CD4-positive, alpha-beta T cell treated with Interleukin-4 for 1 hour (primary cell): ENCODE measurements at regions not wholly inside any gene's neighbourhood (a gene's known extent, or its start where the extent isn't known, plus 50 kb on each side); places are given as distances from the start of the nearest gene placed in this dataset.
"Not testable (repeated sequence)": the region's sequence is repeated elsewhere in the genome, so short reads cannot be mapped to it uniquely, and the experiment has no call there.

ENCODE experiments used
- DNase-seq, 2 donors: peaks; one replicate each; pipeline ENCODE4 v3.0.0-alpha.2; 2020 to 2022

DNA sequence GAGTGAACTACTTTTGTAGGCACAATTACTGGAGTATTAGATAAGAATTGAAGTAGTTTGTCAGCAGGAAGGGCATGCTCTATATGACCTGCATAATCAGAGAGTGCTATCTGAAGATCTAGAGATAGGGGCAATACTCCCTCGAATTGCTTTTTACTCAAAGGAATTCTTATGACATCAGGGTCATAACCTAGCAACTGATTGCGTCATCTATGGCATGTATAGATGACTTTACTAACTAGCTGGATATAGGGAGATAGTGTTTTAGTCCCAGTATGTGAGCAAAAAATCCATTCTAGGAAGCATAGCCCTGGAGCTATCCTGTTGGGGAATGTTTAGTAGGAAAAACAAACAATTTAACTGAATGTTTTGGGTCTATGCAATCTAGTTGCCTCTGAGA lies 109.5 kb upstream of the ZNF267 start:
- DNase-seq, result no peak

DNA sequence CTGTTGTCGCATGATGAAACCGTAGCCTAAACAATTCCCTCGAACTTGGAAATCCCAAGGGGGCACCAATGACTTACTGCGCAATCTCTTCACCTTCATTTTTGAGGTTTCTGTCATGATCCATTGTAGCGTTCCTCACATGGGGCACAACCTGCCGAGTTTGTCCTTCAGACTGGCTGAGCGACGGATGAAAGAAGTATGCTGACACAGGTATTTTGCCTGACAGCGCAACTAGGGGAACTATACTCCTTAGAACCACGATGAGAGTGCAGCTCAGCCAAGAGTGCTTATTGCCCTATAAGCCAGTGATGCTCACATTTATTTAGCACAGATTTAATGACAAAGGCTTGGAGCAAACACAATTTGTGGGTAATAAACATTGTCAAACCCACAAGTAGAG lies 106.3 kb upstream of the ZNF267 start:
- no peak for DNase-seq

DNA sequence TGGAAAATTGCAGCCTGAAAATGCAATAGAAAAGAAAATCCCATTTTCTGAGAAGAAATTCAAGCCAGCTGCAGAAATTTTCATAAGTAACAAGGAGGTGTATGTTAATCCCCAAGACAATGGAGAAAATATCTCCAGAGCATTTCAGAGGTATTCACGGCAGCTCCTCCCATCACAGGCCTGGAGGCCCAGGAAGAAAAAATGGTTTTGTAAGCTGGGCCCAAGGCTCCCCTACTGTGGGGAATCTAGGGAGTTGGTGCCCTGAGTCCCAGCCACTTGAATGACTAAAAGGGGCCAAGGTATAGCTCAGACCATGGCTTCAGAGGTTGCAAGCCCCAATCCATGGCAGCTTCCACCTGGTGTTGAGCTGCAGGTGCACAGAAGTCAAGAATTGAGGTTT lies 93.3 kb upstream of the ZNF267 start:
- DNase-seq, result no peak

DNA sequence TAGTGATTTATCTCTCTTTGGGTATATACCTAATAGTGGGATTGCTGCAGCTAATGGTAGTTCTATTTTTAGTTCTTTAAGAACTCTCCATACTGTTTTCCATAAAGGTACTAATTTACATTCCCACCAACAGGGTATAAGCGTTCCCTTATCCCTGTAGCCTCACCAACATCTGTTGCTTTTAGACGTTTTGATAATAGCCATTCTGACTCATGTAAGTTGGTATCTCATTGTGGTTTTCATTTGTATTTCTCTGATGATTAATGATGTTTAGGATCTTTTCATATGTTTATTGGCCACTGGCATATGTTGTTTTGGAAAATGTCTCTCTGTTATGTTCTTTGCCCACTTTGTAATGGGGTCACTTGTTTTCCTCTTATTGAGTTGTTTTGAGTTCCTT lies 88.5 kb upstream of the ZNF267 start:
- no peak for DNase-seq

DNA sequence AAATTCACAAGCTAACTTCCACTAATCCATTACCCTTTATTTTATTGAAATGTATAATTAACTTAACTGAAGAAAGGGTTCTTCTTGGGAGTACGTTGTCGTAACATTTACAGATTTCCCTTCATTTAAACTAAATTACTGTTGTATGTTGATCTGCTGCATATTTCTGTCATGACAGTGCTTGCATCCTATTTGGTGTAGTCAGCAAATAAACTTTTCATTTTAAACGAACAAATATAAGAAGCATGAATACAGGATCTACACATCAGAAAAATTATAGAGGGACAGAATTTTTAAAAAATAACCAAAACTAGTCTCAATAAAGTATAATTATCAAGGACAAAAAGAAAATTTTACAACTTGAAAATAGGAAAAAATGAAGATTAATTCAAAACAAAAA lies 66.5 kb upstream of the ZNF267 start:
- DNase-seq, result no peak

DNA sequence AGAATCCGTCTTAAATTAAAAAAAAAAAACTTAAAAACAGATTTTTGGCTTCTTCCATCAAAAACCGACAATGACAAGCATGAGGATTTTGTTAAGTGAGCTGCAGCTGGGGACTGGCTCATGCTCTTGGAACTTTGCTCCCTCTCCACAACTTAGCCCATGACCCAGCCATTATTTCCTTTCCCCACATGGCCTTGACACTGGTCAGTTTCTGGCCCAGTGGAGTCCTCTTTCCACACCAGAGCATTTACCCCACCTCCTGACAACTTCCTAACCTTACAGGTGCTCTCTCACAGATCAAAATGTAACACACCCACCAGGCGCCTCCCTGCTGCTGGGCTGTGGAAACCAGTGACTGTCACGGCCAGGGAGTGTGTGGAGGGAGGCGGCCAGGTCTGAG lies 62.7 kb upstream of the ZNF267 start:
- no peak for DNase-seq

DNA sequence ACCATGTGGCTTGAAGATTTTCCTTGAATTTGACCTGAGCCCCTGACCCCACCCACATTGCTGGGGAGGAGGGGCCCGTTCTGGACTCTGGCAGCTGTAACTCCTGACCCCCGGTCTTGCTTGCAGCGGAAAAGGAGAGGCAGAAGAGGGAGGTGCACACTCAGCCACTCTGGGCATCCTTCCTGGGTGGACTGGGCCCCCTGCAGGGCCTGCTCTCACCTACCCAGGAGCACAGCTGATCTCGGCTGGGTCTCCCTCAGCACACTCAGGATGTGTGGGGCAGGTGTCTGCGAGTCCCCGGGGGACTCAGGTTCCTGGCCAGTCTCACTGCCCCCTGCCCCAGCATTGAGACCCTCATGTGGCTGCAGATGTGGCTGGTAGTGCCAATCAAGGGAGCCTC lies 57.5 kb upstream of the ZNF267 start:
- not testable (repeated sequence) for DNase-seq

DNA sequence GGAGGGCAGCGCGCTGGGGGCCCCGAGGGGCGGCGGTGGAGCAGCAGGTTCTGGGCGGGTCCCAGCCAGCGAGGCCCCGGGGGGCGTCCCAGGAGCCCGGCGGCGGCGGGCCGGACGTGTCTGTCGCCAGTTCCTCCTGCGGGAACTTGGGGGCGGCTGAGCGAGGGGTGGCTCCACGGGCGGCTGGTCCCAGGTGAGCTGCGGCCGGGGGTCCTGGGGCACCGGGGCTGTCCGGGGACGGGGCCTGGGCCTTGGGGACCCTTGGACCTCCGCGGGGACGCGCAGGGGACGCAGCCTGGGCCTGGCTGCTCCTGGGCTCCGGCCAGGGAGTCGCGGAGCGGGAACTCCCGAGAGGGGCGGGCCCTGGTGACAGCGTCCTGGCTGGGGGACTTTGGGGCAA lies 54.2 kb upstream of the ZNF267 start:
- DNase-seq, result no peak

DNA sequence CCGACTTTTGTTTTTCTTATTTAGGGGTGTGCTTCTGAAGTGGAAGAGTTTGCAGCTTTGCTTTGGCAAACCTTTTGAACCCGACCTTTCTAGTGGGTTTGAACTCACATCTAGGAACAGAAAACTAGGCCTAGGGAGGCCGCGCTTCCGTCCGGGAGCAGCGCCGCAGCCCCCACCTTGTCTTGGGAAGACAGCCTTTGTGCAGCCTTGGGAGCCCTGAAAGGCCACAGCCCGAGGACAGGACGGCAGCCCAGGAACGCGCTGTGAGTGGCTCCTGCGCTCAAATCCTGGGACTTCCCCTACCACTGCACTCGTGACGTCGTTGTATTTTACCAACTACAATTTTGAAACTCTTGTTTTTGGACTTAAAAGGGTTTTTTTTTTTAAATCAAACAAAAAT lies 53.7 kb upstream of the ZNF267 start:
- DNase-seq, result no peak
